ENCODE measurements at regions not wholly inside any gene's neighbourhood (a gene's known extent, or its start where the extent isn't known, plus 50 kb on each side); places are given as distances from the start of the nearest gene placed in this dataset.
A peak's percentile ranks its signal among the peaks of the same experiment; 100 is the strongest.
"Not testable (repeated sequence)": the region's sequence is repeated elsewhere in the genome, so short reads cannot be mapped to it uniquely, and the experiment has no call there.

- no peak for DNase-seq (ENCODE audit: low spot score)
These were observed 947.8 kb downstream of the XPNPEP1 start for GRCh38 chr10:108975459-108976058.

- DNase-seq (ENCODE audit: low spot score): peak; percentile 39
These were observed 953.3 kb downstream of the XPNPEP1 start for GRCh38 chr10:108970016-108970415.

GRCh38 chr10:108966411-108966810 lies 956.9 kb downstream of the XPNPEP1 start:
- no peak for DNase-seq (ENCODE audit: low spot score)

GRCh38 chr10:108966005-108966404 lies 957.3 kb downstream of the XPNPEP1 start:
- no peak for DNase-seq (ENCODE audit: low spot score)

GRCh38 chr10:108962172-108962571 lies 961.1 kb downstream of the XPNPEP1 start:
- no peak for DNase-seq (ENCODE audit: low spot score)

- no peak for DNase-seq (ENCODE audit: low spot score)
These were observed 965.6 kb downstream of the XPNPEP1 start for GRCh38 chr10:108957681-108958080.

GRCh38 chr10:108956149-108956548 lies 967.2 kb downstream of the XPNPEP1 start:
- DNase-seq (ENCODE audit: low spot score): no peak

GRCh38 chr10:108920029-108920428 lies 1003.3 kb downstream of the XPNPEP1 start:
- not testable (repeated sequence) for DNase-seq (ENCODE audit: low spot score)

GRCh38 chr10:108913300-108913699 lies 1010.0 kb downstream of the XPNPEP1 start:
- no peak for DNase-seq (ENCODE audit: low spot score)

GRCh38 chr10:108911814-108912541 lies 1011.3 kb downstream of the XPNPEP1 start:
- DNase-seq (ENCODE audit: low spot score): peak; percentile 20

GRCh38 chr10:108908096-108908495 lies 1015.2 kb downstream of the XPNPEP1 start:
- DNase-seq (ENCODE audit: low spot score): no peak

GRCh38 chr10:108905821-108906220 lies 1017.5 kb downstream of the XPNPEP1 start:
- DNase-seq (ENCODE audit: low spot score): no peak

GRCh38 chr10:108905171-108905570 lies 1018.1 kb downstream of the XPNPEP1 start:
- no peak for DNase-seq (ENCODE audit: low spot score)

GRCh38 chr10:108904163-108904838 lies 1019.0 kb downstream of the XPNPEP1 start:
- DNase-seq (ENCODE audit: low spot score): no peak

GRCh38 chr10:108902619-108903285 lies 1020.6 kb downstream of the XPNPEP1 start:
- no peak for DNase-seq (ENCODE audit: low spot score)

- no peak for DNase-seq (ENCODE audit: low spot score)
These were observed 1021.3 kb downstream of the XPNPEP1 start for GRCh38 chr10:108901781-108902618.

GRCh38 chr10:108899670-108900069 lies 1023.6 kb downstream of the XPNPEP1 start:
- DNase-seq (ENCODE audit: low spot score): no peak

- DNase-seq (ENCODE audit: low spot score): no peak
These were observed 1028.7 kb downstream of the XPNPEP1 start for GRCh38 chr10:108894402-108895301.

- DNase-seq (ENCODE audit: low spot score): no peak
These were observed 1046.2 kb downstream of the XPNPEP1 start for GRCh38 chr10:108877095-108877561.

GRCh38 chr10:108872854-108873253 lies 1050.5 kb downstream of the XPNPEP1 start:
- no peak for DNase-seq (ENCODE audit: low spot score)

Measured in A172 (cell line).